K562 (cell line): ENCODE measurements at regions not wholly inside any gene's neighbourhood (a gene's known extent, or its start where the extent isn't known, plus 50 kb on each side); places are given as distances from the start of the nearest gene placed in this dataset.

Experiments used
- C11orf30 ChIP-seq: fragments of 450-650 bp; IDR thresholded peaks from 2 replicates; pipeline ENCODE4 v1.6.1; 2016; ENCODE audit warnings: low read depth, mild to moderate bottlenecking
- CHD7 ChIP-seq: fragments of 200-600 bp; sonication (generic); IDR thresholded peaks from one replicate; pipeline ENCODE4 v1.6.1; 2012; ENCODE audit warnings: mild to moderate bottlenecking, low read depth, low read length, inconsistent platforms
- KAT2B ChIP-seq: IDR thresholded peaks from one replicate; pipeline ENCODE4 v1.6.1; 2012; ENCODE audit warnings: low read depth, mild to moderate bottlenecking, control low read depth, inconsistent platforms, low read length, moderate library complexity
- NR2F6 ChIP-seq: fragments of 450-650 bp; formaldehyde crosslinking; IDR thresholded peaks from 2 replicates; pipeline ENCODE4 v1.4.0; 2020; ENCODE audit warnings: mild to moderate bottlenecking
- NRF1 ChIP-seq, 2 experiments: fragments of 450-650 bp; IDR thresholded peaks in 1 of 2; conservative IDR thresholded peaks in 1 of 2; 2 replicates each; pipeline ENCODE4 v1.6.1; 2014; ENCODE audit warnings: mild to moderate bottlenecking in 2 of 2
- RUNX1 ChIP-seq: sonication (generic); IDR thresholded peaks from 2 replicates; pipeline ENCODE4 v1.6.1; 2016; ENCODE audit warnings: antibody characterized with exemption, low read depth
- SMAD2 ChIP-seq: fragments of 150-350 bp; IDR thresholded peaks from 2 replicates; pipeline ENCODE4 v1.6.1; 2014; ENCODE audit warnings: low read depth, mild to moderate bottlenecking, low read length
- SUPT5H ChIP-seq: fragments of 450-650 bp; IDR thresholded peaks from 2 replicates; pipeline ENCODE4 v1.6.1; 2016
- TAF7 ChIP-seq: fragments of 450-650 bp; IDR thresholded peaks from 2 replicates; pipeline ENCODE4 v1.6.1; 2016; ENCODE audit warnings: missing genetic modification characterization, missing compliant biosample characterization
- TSHZ1 ChIP-seq: fragments of 250-450 bp; sonication (Bioruptor Pico); IDR thresholded peaks from 2 replicates; pipeline ENCODE4 v1.4.0; 2020; ENCODE audit warnings: mild to moderate bottlenecking, moderate library complexity
- ZNF133 ChIP-seq: fragments of 250-450 bp; sonication (Bioruptor Pico); IDR thresholded peaks from 2 replicates; pipeline ENCODE4 v1.4.0; 2020; ENCODE audit warnings: mild to moderate bottlenecking

- TF ChIP-seq CHD7 (no peak), NR2F6 (CRISPR knock-in tag) (no peak), KAT2B (no peak), TSHZ1 (CRISPR knock-in tag) (no peak), SMAD2 (no peak), TAF7 (tag) (no peak), NRF1 (conservative IDR thresholded peaks at IDR 0.05 in 1 of 2, IDR thresholded peaks at IDR 0.05 in 1 of 2) (no peak), C11orf30 (0 out of 2 replicates have a peak, but pooled peaks have one; percentile 6), SUPT5H (no peak), RUNX1 (no peak), ZNF133 (CRISPR knock-in tag) (no peak)
These were observed 379.1 kb downstream of the ETV1 start (continued) for GRCh38 chr7:13610372-13610771.
